T-helper 1 cell treated with Interleukin-12 subunit alpha and Interleukin-12 subunit beta and Interleukin-4 antibody, amounts not matched to agents 30 ng/mL and 1 ng/mL, for 36 hours (primary cell): ENCODE measurements at regions not wholly inside any gene's neighbourhood (a gene's known extent, or its start where the extent isn't known, plus 50 kb on each side); places are given as distances from the start of the nearest gene placed in this dataset.

Experiments
- intact Hi-C: fragments of 100-400 bp; cut with micrococcal nuclease; formaldehyde crosslinking; loops from one replicate; pipeline ENCODE4 v1.15.1; 2024

- intact Hi-C loops: no loop called here
Measured at GRCh38 chr11:95692526-95693260, 96.9 kb downstream of the FAM76B start.

GRCh38 chr11:95690100-95690499 is 99.5 kb downstream of the FAM76B start:
- intact Hi-C loops: no loop called here

GRCh38 chr11:95688501-95689222 is 100.9 kb downstream of the FAM76B start:
- intact Hi-C loops: loop anchor here (1.0 to 5.0 kb wide), 7 partner anchors 8 to 621 kb away; partner anchors contain the start of genes SESN3 and SRSF8

- intact Hi-C loops: loop anchor here (1.0 to 5.0 kb wide), 5 partner anchors 8 to 621 kb away; partner anchors contain the start of gene SRSF8
Measured at GRCh38 chr11:95688015-95688414, 101.6 kb downstream of the FAM76B start.

- intact Hi-C loops: loop anchor here (5.0 kb wide), 1 partner anchor 619 kb away; the partner anchor contains the start of gene SRSF8
Measured at GRCh38 chr11:95686265-95686664, 103.3 kb downstream of the FAM76B start.

- intact Hi-C loops: loop anchor here (5.0 kb wide), 1 partner anchor 617 kb away; the partner anchor contains the start of gene SRSF8
Measured at GRCh38 chr11:95684701-95685100, 104.9 kb downstream of the FAM76B start.

GRCh38 chr11:95684170-95684569 is 105.4 kb downstream of the FAM76B start:
- intact Hi-C loops: no loop called here

GRCh38 chr11:95682552-95682951 is 107.0 kb downstream of the FAM76B start:
- intact Hi-C loops: loop anchor here (2.0 kb wide), 1 partner anchor 18 kb away; no protein-coding TSS in a partner anchor

GRCh38 chr11:95680169-95680929 is 109.2 kb downstream of the FAM76B start:
- intact Hi-C loops: loop anchor here (1.0 kb wide), 2 partner anchors 8 kb away; no protein-coding TSS in a partner anchor

GRCh38 chr11:95678988-95679387 is 110.6 kb downstream of the FAM76B start:
- intact Hi-C loops: no loop called here

GRCh38 chr11:95676308-95676707 is 113.3 kb downstream of the FAM76B start:
- intact Hi-C loops: no loop called here

- intact Hi-C loops: no loop called here
Measured at GRCh38 chr11:95675585-95675984, 114.0 kb downstream of the FAM76B start.

- intact Hi-C loops: no loop called here
Measured at GRCh38 chr11:95674657-95675358, 114.8 kb downstream of the FAM76B start.

GRCh38 chr11:95671768-95672167 is 117.8 kb downstream of the FAM76B start:
- intact Hi-C loops: loop anchor here (1.0 kb wide), 1 partner anchor 9 kb away; no protein-coding TSS in a partner anchor

GRCh38 chr11:95668131-95668530 is 121.5 kb downstream of the FAM76B start:
- intact Hi-C loops: no loop called here

- intact Hi-C loops: no loop called here
Measured at GRCh38 chr11:95661162-95661561, 128.4 kb downstream of the FAM76B start.

GRCh38 chr11:95660038-95660437 is 129.5 kb downstream of the FAM76B start:
- intact Hi-C loops: no loop called here

- intact Hi-C loops: no loop called here
Measured at GRCh38 chr11:95659088-95659487, 130.5 kb downstream of the FAM76B start.

GRCh38 chr11:95655536-95655935 is 134.0 kb downstream of the FAM76B start:
- intact Hi-C loops: no loop called here

- intact Hi-C loops: no loop called here
Measured at GRCh38 chr11:95653680-95654079, 135.9 kb downstream of the FAM76B start.

- intact Hi-C loops: no loop called here
Measured at GRCh38 chr11:95653099-95653498, 136.5 kb downstream of the FAM76B start.
